Fibroblast of mammary gland (primary cell): ENCODE measurements at regions not wholly inside any gene's neighbourhood (a gene's known extent, or its start where the extent isn't known, plus 50 kb on each side); places are given as distances from the start of the nearest gene placed in this dataset.

Experiments
- DNase-seq: peaks from one replicate; pipeline ENCODE4 v3.0.0-alpha.2; 2010; ENCODE audit warnings: low read depth
- H3K4me3 ChIP-seq: 2 replicates; pipeline ENCODE4 v1.5.1; 2011; ENCODE audit warnings: low read depth, mild to moderate bottlenecking, low read length, moderate library complexity; ENCODE audit not compliant: control insufficient read depth
- CTCF ChIP-seq: conservative IDR thresholded peaks from 2 replicates; pipeline ENCODE4 v1.5.1; 2011; ENCODE audit warnings: low read depth, low read length, inconsistent platforms; ENCODE audit not compliant: control insufficient read depth, insufficient read depth

DNA sequence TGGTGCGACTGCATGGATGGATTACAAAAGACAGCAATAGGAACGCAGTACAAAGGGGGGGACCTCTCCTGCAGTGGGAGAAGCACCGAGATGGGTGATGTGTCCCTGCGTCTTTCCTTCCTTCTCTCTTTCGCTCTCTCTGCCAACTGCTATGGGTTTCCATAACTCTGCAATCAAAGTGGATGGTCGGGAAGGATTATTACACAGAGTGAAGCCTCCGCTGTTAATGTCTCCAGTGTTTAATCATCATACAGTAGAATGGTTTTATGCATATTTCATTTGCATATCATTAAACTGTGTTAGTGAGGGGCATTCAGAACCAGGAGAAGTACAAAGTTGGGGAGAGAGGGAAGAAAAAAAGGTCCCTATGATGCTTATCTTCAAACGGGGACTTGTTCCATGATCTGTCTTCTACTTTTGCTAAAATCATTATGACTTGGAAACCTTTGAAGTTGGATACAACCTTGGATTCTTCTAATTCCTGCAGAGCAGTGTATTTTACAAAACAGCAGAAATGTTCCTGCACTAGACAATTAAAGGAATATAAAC, 255.9 kb upstream of the PMFBP1 start:
- no peak overlapping the region for H3K4me3 ChIP-seq
- TF ChIP-seq CTCF = no peak
- DNase-seq = no peak

- no peak overlapping the region for H3K4me3 ChIP-seq
- DNase-seq = no peak
- no peak for TF ChIP-seq CTCF
These were observed 255.3 kb upstream of the PMFBP1 start for GRCh38 chr16:72427051-72427782.

- DNase-seq = no peak
- no peak for TF ChIP-seq CTCF
- H3K4me3 ChIP-seq = no peak overlapping the region
These were observed 254.4 kb upstream of the PMFBP1 start for GRCh38 chr16:72426386-72426785.

DNA sequence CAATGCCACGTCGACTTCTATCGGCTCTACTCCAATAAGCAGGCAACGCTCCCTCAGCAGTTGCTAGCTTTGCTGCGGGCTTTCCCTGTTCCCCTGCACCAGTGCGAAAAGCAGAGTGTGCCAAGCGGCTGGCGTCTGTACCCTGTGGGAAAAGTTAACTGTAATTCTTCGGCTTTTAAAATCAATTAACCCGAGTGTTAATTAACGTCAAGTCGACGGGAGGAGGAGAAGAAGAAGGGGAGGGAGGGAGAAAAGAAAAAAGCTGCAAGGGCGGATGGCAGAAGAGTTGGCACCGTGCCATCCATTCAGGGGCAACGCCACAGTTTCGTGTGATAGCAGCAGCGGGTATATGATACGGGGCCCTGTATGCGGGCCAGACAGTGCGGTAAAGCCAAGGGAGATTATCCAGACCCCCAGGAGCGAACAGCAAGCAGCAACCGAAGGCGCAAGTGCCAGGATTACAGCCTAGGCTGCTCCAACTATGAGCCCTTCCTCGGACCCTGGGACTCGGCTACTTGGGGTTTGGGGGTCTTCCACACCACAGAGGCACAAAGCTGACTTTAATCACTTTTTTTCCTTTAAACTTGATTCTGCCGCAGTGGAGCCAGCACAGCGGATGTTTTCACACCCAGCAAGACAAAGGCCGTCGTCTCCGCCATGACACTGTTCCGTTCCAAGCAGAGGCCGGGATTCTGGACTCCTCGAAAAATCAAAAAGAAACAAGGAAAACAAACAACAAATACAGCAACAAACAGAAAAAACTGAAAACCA, 253.8 kb upstream of the PMFBP1 start:
- no peak overlapping the region for H3K4me3 ChIP-seq
- DNase-seq = no peak
- TF ChIP-seq CTCF = no peak

- DNase-seq = no peak
- TF ChIP-seq CTCF = no peak
- H3K4me3 ChIP-seq = no peak overlapping the region
These were observed 252.8 kb upstream of the PMFBP1 start for GRCh38 chr16:72424757-72425156.

DNA sequence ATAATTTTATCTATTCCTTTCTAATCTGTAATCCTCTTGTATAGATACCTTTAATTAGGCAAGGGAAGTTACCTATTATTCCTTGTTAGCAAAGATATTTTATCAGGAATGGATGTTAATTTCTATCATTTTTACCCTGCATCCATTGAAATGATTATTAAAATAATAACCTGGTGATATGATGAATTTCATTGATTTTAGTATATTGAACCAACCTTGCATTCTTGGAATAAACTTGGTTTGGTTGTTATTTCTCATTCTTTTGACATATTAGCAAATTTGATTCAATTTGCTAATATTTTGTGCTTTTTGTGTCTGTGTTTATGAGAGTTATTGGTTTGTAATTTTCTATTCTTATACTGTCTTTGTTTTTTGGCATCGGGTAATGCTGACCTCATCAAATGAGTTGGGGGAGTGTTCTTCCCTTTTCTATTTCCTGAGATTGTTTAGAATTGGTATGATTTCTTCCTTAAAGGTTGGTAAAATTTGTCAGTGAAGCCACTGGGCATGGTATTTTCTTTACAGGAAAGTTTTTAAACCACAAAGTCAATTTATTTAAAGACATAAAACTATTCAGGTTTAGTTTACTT, 250.4 kb upstream of the PMFBP1 start:
- H3K4me3 ChIP-seq = no peak overlapping the region
- no peak for TF ChIP-seq CTCF
- DNase-seq = no peak
